SU-DHL-6 (cell line): ENCODE measurements at regions not wholly inside any gene's neighbourhood (a gene's known extent, or its start where the extent isn't known, plus 50 kb on each side); places are given as distances from the start of the nearest gene placed in this dataset.

ENCODE experiments used
- EZH2phosphoT487 ChIP-seq: fragments of 200-600 bp; sonication (generic), shearing (Covaris generic); conservative IDR thresholded peaks from 2 replicates; pipeline ENCODE4 v1.6.1; 2018; ENCODE audit warnings: mild to moderate bottlenecking, antibody characterized with exemption, low read length, moderate library complexity, mixed read lengths
- TF ChIP-seq, protein P1 (sequence below): fragments of 200-600 bp; sonication (generic); IDR thresholded peaks from one replicate; pipeline ENCODE4 v1.5.1; 2017; ENCODE audit warnings: antibody characterized with exemption, mild to moderate bottlenecking, low read length, moderate library complexity; ENCODE audit not compliant: insufficient read depth, poor library complexity, severe bottlenecking

DNA sequence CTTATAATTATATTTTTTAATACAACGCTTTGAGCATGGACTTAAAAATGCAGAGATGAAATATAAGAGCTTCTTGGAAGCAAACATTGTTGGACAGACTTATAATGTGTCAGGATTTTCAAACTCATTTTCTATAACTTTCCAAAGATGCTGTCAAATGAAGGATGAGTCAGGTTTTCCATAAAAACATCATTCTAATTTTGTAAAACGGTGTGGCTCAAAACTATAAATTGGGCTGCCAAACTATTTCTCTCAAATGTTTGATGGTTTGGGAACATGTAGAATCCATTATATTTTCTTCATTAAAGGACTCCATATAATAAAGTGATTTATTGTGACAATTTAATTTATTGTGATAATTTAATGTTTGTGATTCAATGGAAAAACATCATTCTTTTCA is 511.2 kb downstream of the USP25 start:
- TF ChIP-seq, protein P1, sequence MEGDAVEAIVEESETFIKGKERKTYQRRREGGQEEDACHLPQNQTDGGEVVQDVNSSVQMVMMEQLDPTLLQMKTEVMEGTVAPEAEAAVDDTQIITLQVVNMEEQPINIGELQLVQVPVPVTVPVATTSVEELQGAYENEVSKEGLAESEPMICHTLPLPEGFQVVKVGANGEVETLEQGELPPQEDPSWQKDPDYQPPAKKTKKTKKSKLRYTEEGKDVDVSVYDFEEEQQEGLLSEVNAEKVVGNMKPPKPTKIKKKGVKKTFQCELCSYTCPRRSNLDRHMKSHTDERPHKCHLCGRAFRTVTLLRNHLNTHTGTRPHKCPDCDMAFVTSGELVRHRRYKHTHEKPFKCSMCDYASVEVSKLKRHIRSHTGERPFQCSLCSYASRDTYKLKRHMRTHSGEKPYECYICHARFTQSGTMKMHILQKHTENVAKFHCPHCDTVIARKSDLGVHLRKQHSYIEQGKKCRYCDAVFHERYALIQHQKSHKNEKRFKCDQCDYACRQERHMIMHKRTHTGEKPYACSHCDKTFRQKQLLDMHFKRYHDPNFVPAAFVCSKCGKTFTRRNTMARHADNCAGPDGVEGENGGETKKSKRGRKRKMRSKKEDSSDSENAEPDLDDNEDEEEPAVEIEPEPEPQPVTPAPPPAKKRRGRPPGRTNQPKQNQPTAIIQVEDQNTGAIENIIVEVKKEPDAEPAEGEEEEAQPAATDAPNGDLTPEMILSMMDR, result no peak
- TF ChIP-seq EZH2phosphoT487, result no peak
